ENCODE measurements at regions not wholly inside any gene's neighbourhood (a gene's known extent, or its start where the extent isn't known, plus 50 kb on each side); places are given as distances from the start of the nearest gene placed in this dataset.

- H4K5ac ChIP-seq (ENCODE audit: insufficient read length, low read depth, low read length) = no peak overlapping the region
- H3K79me1 ChIP-seq (ENCODE audit: low read depth, low read length) = no peaks in the 10 kb centered on the region
- H3K79me2 ChIP-seq (ENCODE audit: control insufficient read depth in 1 of 2, insufficient read depth in 2 of 2, low read length in 2 of 2) = no peaks in the 10 kb centered on the region
- CTCF ChIA-PET (ENCODE audit: partially characterized antibody) = no interaction called here
- peaks cover 0 to 5% of the 10 kb centered on the region in 2 experiments; a peak in 1 of 4 replicates for H3K9me3 ChIP-seq (ENCODE audit: insufficient read depth in 2 of 2, low read depth in 1 of 2, low read length in 1 of 2)
- no peak overlapping the region for H2AFZ ChIP-seq (ENCODE audit: low read length)
- POLR2A ChIA-PET (ENCODE audit: partially characterized antibody) = no interaction called here
- DNase-seq (ENCODE audit: low read depth in 1 of 2, low spot score in 2 of 2) (no peak), FAIRE-seq (no peak)
- H3K4me2 ChIP-seq (ENCODE audit: insufficient read depth in 1 of 2, low read depth in 2 of 2, low read length in 2 of 2) = no peak overlapping the region
- TF ChIP-seq SIRT6 (IDR thresholded peaks at IDR 0.05; ENCODE audit: low read length) (no peak), CTBP2 (IDR thresholded peaks at IDR 0.05; ENCODE audit: borderline replicate concordance, insufficient read depth, insufficient read length, low read length) (no peak), RFX5 (IDR thresholded peaks at IDR 0.05; ENCODE audit: borderline replicate concordance, low read depth, low read length) (no peak), SAP30 (IDR thresholded peaks at IDR 0.05; ENCODE audit: insufficient read depth, insufficient replicate concordance, low read length) (no peak), GABPA (IDR thresholded peaks at IDR 0.05; ENCODE audit: borderline replicate concordance, insufficient read depth, low read length) (no peak), YY1 (IDR thresholded peaks at IDR 0.05; ENCODE audit: low read depth, low read length) (no peak), TBP (IDR thresholded peaks at IDR 0.05; ENCODE audit: low read depth, low read length) (no peak), KDM5A (IDR thresholded peaks at IDR 0.05; ENCODE audit: low read length) (no peak), SIN3A (conservative IDR thresholded peaks at IDR 0.05 in 1 of 2, IDR thresholded peaks at IDR 0.05 in 1 of 2; ENCODE audit: low read depth in 1 of 2, low read length in 2 of 2) (no peak)
- H3K36me3 ChIP-seq (ENCODE audit: control insufficient read depth in 2 of 4, insufficient read depth in 4 of 4, low read length in 3 of 4) = no peaks in the 10 kb centered on the region
- no peak overlapping the region for H4K8ac ChIP-seq (ENCODE audit: extremely low read depth, insufficient read depth, low read length)
- WGBS, 2 experiments (ENCODE audit: extremely low coverage in 1 of 2, insufficient coverage in 1 of 2, insufficient read length in 1 of 2, insufficient replicate concordance in 2 of 2, low coverage in 1 of 2, low lambda C conversion rate in 2 of 2, missing lambda C conversion rate in 1 of 2) = 100% methylated on average over 3 of the region's 3 CpGs; no CpG with 5 or more reads in 1 of the 2 experiments
- H3K14ac ChIP-seq (ENCODE audit: insufficient read length) = no peak overlapping the region
- H2AK5ac ChIP-seq (ENCODE audit: low read depth, low read length) = no peak overlapping the region
- H3K56ac ChIP-seq (replicated peaks; ENCODE audit: insufficient read length, low read depth, low read length) = no peak overlapping the region
- no peak overlapping the region for H2BK120ac ChIP-seq (replicated peaks; ENCODE audit: low read depth, low read length)
- no peak overlapping the region for H2BK5ac ChIP-seq (ENCODE audit: low read depth, low read length)
- H3K9ac ChIP-seq (replicated peaks in 1 of 4; ENCODE audit: extremely low read depth in 1 of 4, low read depth in 3 of 4, low read length in 3 of 4) = no peak overlapping the region
- H3K4me1 ChIP-seq (replicated peaks in 1 of 4; ENCODE audit: control insufficient read depth in 3 of 4, insufficient read depth in 4 of 4, low read length in 3 of 4) = no peaks in the 10 kb centered on the region
- no peak overlapping the region for H3K27ac ChIP-seq (ENCODE audit: low read depth, low read length)
- H2BK20ac ChIP-seq (ENCODE audit: low read length) = no peak overlapping the region
- H4K20me1 ChIP-seq (replicated peaks in 1 of 2; ENCODE audit: control insufficient read depth in 1 of 2, insufficient read depth in 2 of 2, low read length in 2 of 2) = no peaks in the 10 kb centered on the region
- H2BK12ac ChIP-seq (ENCODE audit: low read depth, low read length) = no peak overlapping the region
- H3K4ac ChIP-seq (replicated peaks; ENCODE audit: insufficient read length, low read depth, low read length) = no peak overlapping the region
- H2BK15ac ChIP-seq (ENCODE audit: low read length) = no peak overlapping the region
- H3K23me2 ChIP-seq (ENCODE audit: low read depth, low read length) = no peaks in the 10 kb centered on the region
- H3K4me3 ChIP-seq (ENCODE audit: extremely low read depth in 1 of 4, insufficient read depth in 2 of 4, low read depth in 3 of 4, low read length in 4 of 4) = no peak overlapping the region
- H4K91ac ChIP-seq (replicated peaks; ENCODE audit: insufficient read length, low read length) = no peak overlapping the region
- no peak overlapping the region for H3K18ac ChIP-seq (ENCODE audit: extremely low read depth, low read length)
- H3K23ac ChIP-seq (ENCODE audit: insufficient read length) = no peak overlapping the region
- no peaks in the 10 kb centered on the region for H3K27me3 ChIP-seq (replicated peaks in 1 of 4; ENCODE audit: control insufficient read depth in 3 of 4, extremely low read depth in 1 of 4, insufficient read depth in 3 of 4, low read length in 3 of 4)
Measured at GRCh38 chr2:103155308-103155707, 393.5 kb downstream of the TMEM182 start.
